Activated CD4-positive, alpha-beta memory T cell treated with anti-CD3 and anti-CD28 coated beads for 36 hours (primary cell): ENCODE measurements at regions not wholly inside any gene's neighbourhood (a gene's known extent, or its start where the extent isn't known, plus 50 kb on each side); places are given as distances from the start of the nearest gene placed in this dataset.
A peak's percentile ranks its signal among the peaks of the same experiment; 100 is the strongest.
"Not testable (repeated sequence)": the region's sequence is repeated elsewhere in the genome, so short reads cannot be mapped to it uniquely, and the experiment has no call there.

Experiments used
- CTCF ChIA-PET: fragments of 350-600 bp; sonication (Branson Sonifier 250); formaldehyde crosslinking; loops from one replicate; lab custom pipeline; 2021; ENCODE audit warnings: antibody characterized with exemption, inconsistent platforms; lab: Charles Lee
- POLR2A ChIA-PET: fragments of 350-600 bp; sonication (Branson Sonifier 250); formaldehyde crosslinking; loops from one replicate; lab custom pipeline; 2021; ENCODE audit warnings: antibody characterized with exemption; lab: Charles Lee
- DNase-seq: peaks from one replicate; pipeline ENCODE4 v3.0.0-alpha.2; 2020
- H3K27ac Mint-ChIP-seq: one replicate; pipeline ENCODE4 v1.8.0; 2021; ENCODE audit warnings: mixed read lengths
- H3K27me3 Mint-ChIP-seq: one replicate; pipeline ENCODE4 v1.8.0; 2021; ENCODE audit warnings: mixed read lengths
- H3K36me3 Mint-ChIP-seq: one replicate; pipeline ENCODE4 v1.8.0; 2021; ENCODE audit warnings: mixed read lengths
- H3K4me1 Mint-ChIP-seq: one replicate; pipeline ENCODE4 v1.8.0; 2021; ENCODE audit warnings: low read depth, mixed read lengths
- H3K4me3 Mint-ChIP-seq: one replicate; pipeline ENCODE4 v1.8.0; 2021; ENCODE audit warnings: mild to moderate bottlenecking, mixed read lengths
- H3K9me3 Mint-ChIP-seq: one replicate; pipeline ENCODE4 v1.8.0; 2021; ENCODE audit warnings: mixed read lengths
- intact Hi-C: fragments of 100-400 bp; cut with micrococcal nuclease; formaldehyde crosslinking; loops from one replicate; pipeline ENCODE4 v1.15.1; 2023

DNA sequence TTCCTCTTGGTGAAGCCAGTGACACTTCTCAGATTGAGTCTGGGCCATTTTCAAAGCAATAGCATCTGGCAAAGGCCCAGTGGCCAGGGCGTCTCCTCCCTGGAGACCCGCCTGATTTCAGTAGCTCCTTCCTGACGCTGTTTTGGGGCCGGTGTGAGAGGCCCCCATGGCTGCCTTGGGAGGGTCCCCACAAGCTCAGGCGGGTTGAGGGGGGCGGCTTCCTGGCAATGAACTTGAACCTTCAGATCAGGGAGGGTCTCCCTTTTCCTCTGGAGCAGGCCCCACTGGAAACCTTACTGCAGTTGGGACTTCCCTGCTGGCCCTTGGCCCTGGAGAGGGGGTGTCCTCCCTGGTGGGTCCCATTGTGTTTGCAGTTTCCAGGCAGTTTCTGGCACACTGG lies 121.2 kb downstream of the CRYAA start:
- no peak for DNase-seq
- no peak overlapping the region for H3K4me3 Mint-ChIP-seq
- H3K27me3 Mint-ChIP-seq, result no peaks in the 10 kb centered on the region
- H3K9me3 Mint-ChIP-seq, result peaks cover 5% of the 10 kb centered on the region
- ChIA-PET POLR2A (no interaction called here), CTCF (no interaction called here)
- H3K4me1 Mint-ChIP-seq, result no peaks in the 10 kb centered on the region
- H3K36me3 Mint-ChIP-seq, result no peaks in the 10 kb centered on the region
- intact Hi-C loops, result no loop called here
- no peak overlapping the region for H3K27ac Mint-ChIP-seq

DNA sequence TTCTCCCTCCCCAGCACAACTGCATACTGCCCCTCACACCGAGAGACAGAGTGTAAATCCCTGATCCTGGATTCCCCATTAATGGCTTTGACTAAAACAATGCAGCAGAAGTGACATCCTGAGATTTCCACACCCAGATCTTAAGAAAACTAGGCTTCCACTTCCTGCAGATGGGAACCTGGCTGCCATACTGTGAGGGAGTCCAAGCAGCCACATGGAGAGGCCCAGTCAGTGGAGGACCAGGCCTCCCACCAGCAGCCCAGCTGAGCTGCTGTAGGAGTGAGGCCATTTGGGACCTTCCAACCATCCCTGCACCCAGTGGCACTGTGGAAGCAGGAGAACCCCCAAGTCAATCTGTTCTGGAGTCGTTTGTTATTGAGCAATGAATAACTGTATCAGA lies 120.6 kb downstream of the CRYAA start:
- Mint-ChIP-seq H3K4me3 (no peak overlapping the region), H3K4me1 (no peaks in the 10 kb centered on the region), H3K27me3 (no peaks in the 10 kb centered on the region), H3K36me3 (no peaks in the 10 kb centered on the region), H3K27ac (no peak overlapping the region), H3K9me3 (peaks cover 5% of the 10 kb centered on the region)
- intact Hi-C loops, result no loop called here
- ChIA-PET POLR2A (no interaction called here), CTCF (no interaction called here)
- no peak for DNase-seq

DNA sequence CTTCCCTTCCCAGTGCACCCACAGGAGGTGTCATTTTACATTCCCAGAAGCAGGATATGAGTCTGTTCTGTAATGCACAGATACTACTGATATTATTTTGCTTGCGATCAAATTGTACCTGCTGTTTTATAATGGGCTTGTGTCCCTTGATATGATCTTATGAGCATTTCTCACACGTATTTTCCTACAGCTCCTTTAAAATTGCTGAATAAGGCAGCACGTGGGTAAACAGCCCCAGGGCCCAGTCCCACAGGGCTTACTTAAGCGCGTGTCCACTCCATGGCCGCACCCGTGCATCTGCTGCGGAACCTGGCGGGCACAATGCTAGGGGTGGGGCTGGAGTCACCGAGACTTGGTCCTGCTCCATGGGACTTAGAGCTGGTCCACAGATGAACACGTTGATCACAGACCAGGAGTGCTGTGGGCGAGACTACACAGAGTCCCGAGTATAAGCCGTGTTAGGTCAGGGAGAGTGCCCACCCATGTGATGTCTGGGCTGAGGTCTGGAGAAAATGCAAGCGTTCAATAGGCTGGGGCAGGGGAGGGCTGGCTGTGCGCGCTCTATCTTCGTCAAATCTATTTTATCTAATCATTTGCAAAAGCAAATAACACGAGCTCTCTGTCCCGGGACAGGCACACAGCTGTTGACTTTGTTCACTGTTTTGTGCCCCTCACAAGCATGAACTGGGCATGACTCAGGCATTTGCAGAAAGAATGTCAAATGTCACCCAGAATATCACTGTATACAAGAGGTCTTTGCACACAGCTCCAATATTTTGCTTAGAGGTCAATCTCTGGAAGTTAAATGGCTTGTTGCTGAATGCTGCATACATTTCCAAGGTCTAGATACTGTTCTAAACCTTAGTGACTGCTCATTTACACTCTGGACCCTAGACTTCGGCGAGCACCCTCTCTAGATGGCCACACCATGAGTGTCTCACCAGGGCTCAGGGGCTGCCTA lies 119.3 kb downstream of the CRYAA start:
- no peak for DNase-seq
- no peak overlapping the region for H3K27ac Mint-ChIP-seq
- CTCF ChIA-PET, result no interaction called here
- no peak overlapping the region for H3K4me3 Mint-ChIP-seq
- H3K4me1 Mint-ChIP-seq, result no peaks in the 10 kb centered on the region
- intact Hi-C loops, result no loop called here
- POLR2A ChIA-PET, result no interaction called here
- no peaks in the 10 kb centered on the region for H3K27me3 Mint-ChIP-seq
- H3K36me3 Mint-ChIP-seq, result no peaks in the 10 kb centered on the region
- H3K9me3 Mint-ChIP-seq, result peaks cover 5% of the 10 kb centered on the region

DNA sequence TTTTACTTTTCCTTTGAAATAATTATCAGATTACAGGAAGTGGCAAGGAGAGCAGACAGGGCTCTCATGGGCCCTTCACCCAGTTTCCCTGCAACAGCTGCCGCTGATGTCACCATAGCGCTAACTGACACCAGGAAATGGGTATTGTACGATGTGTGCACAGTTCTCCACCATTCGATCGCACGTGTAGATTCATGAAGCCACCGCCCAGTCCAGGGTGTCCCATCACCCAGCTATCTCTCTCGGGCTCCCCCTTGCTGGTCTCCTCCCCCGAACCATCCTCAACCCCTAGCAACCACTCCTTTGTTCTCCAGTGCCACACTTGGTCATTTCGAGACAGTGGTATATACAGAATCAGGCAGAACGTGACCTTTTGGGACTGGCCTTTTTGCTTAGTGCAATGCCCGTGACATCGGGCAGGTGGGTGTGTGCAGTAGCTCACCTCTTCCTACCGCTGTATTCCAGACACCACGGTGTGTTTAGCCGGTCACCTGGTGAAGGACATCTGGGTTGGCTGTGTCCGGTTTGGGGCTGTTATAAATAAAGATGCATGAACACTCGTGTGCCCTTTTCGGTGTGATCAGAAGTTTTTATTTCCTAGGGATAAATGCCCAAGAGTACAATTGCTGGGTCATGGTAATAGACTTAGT lies 118.4 kb downstream of the CRYAA start:
- Mint-ChIP-seq H3K27me3 (no peaks in the 10 kb centered on the region), H3K36me3 (no peaks in the 10 kb centered on the region)
- POLR2A ChIA-PET, result no interaction called here

DNA sequence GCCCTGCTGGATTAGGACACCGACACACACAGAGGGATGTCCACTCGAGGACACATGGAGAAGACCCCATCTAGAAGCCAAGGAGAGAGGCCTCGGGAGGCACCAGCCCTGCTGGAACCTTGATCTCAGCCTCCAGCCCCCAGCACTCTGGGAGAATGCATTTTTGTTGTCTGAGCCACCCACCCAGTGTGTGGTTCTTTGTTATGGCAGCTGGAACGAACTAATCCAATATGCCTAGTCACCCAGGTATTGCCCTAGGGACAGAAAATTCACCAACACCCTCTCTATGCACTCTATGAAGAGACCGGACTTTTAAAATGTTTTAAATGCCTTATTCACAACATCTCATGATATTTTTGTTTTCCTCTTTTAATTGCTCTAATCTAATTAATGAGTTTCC lies 117.4 kb downstream of the CRYAA start:
- no peaks in the 10 kb centered on the region for H3K27me3 Mint-ChIP-seq
- no peaks in the 10 kb centered on the region for H3K4me1 Mint-ChIP-seq
- intact Hi-C loops, result no loop called here
- no peaks in the 10 kb centered on the region for H3K36me3 Mint-ChIP-seq
- H3K9me3 Mint-ChIP-seq, result peaks cover 5% of the 10 kb centered on the region
- CTCF ChIA-PET, result no interaction called here
- POLR2A ChIA-PET, result no interaction called here
- no peak for DNase-seq
- no peak overlapping the region for H3K4me3 Mint-ChIP-seq
- H3K27ac Mint-ChIP-seq, result no peak overlapping the region

More for the DNA sequence above, 118.4 kb downstream of the CRYAA start:
- CTCF ChIA-PET, result no interaction called here
- DNase-seq, result peak; percentile 12
- peaks cover 5% of the 10 kb centered on the region for H3K9me3 Mint-ChIP-seq
- no peak overlapping the region for H3K4me3 Mint-ChIP-seq
- intact Hi-C loops, result no loop called here
- no peaks in the 10 kb centered on the region for H3K4me1 Mint-ChIP-seq
- no peak overlapping the region for H3K27ac Mint-ChIP-seq

DNA sequence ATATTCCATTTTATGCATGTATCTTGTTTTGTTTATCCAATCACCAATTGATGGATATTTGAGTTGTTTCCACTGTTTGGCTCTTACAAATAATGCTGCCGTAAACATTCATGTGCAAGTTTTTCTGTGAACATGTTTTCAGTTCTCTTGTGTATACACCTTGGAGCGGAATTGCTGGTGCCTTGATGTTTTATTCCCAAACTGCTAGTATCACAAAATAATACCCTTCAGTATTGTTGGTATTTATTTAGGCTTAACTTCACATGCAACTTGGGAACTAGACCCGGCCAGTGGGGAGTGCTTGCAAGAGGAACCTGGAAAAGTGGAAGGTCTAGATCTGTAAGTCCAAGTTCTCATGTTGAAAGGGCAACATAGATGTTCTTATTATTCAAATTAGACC lies 115.9 kb downstream of the CRYAA start:
- ChIA-PET CTCF (no interaction called here), POLR2A (no interaction called here)
- no peak overlapping the region for H3K27ac Mint-ChIP-seq
- no peak overlapping the region for H3K4me3 Mint-ChIP-seq
- DNase-seq, result no peak
- no peaks in the 10 kb centered on the region for H3K4me1 Mint-ChIP-seq
- H3K27me3 Mint-ChIP-seq, result no peaks in the 10 kb centered on the region
- intact Hi-C loops, result no loop called here
- H3K36me3 Mint-ChIP-seq, result no peaks in the 10 kb centered on the region
- peaks cover 5% of the 10 kb centered on the region for H3K9me3 Mint-ChIP-seq

DNA sequence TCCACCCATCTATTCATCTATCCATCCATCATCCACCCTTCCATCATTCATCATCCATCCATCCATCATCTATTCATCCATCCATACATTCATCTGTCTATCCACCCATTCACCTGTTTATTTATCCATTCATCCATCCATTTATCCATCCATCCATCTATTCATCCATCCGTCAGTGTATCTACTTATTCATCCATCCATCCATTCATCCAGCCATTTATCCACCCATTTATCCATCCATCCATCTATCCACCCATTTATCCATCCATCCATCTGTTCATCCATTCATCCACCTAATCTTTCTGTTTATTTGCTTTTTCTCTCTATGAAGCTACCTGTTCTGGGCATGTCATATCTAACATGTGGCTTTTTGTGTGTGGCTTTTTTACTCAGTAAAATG lies 115.4 kb downstream of the CRYAA start:
- ChIA-PET CTCF (no interaction called here), POLR2A (no interaction called here)
- Mint-ChIP-seq H3K36me3 (no peaks in the 10 kb centered on the region), H3K27ac (no peak overlapping the region), H3K4me1 (no peaks in the 10 kb centered on the region), H3K4me3 (no peak overlapping the region), H3K9me3 (peaks cover 1% of the 10 kb centered on the region), H3K27me3 (no peaks in the 10 kb centered on the region)
- intact Hi-C loops, result no loop called here
- DNase-seq, result no peak

DNA sequence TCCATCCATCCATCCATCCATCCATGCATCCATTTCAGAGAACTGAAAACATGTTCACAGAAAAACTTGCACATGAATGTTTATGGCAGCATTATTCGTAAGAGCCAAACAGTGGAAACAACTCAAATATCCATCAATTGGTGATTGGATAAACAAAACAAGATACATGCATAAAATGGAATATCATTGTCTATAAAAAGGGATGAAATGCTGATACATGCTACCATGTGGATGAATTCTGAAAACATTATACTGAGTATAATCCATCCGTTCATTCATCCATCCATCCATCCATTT lies 115.1 kb downstream of the CRYAA start:
- DNase-seq, intact Hi-C loops, H3K27me3 Mint-ChIP-seq, H3K27ac Mint-ChIP-seq, CTCF ChIA-PET, H3K9me3 Mint-ChIP-seq, H3K4me1 Mint-ChIP-seq, H3K36me3 Mint-ChIP-seq, H3K4me3 Mint-ChIP-seq, POLR2A ChIA-PET: not testable (repeated sequence)

DNA sequence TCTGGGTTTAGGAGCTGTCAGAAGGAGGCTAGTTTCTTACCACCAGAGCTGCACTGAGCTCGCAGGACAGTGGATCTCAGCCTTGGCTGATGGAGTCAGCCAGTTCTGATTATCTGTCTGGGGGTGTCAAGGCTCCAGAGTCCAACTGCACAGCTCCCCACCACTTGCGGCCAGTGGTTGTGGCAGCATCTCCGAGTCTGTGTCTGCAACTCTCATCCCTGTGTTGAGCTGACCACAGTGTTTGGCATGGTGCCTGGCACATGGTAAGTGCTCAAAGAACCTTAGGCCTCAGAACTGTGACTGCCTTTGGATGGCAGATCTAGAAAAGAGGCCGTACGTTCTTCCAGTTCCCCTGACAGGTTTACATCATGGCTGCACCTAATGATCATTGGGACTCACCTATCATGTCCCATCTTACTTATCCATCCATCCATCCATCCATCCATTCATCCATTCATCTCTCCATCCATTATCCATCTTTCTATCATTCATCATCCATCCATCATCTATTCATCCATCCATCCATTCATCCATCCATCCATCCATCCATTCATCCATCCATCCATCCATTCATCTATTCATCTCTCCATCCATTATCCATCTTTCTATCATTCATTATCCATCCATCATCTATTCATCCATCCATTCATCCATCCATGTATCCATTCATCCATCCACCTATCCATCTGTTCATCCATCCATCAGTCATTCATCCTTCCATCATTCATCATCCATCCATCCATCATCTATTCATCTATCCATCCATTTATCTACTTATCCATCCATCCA lies 114.5 kb downstream of the CRYAA start:
- no peak overlapping the region for H3K4me3 Mint-ChIP-seq
- no peaks in the 10 kb centered on the region for H3K36me3 Mint-ChIP-seq
- intact Hi-C loops, result no loop called here
- DNase-seq, result no peak
- no peaks in the 10 kb centered on the region for H3K9me3 Mint-ChIP-seq
- H3K27me3 Mint-ChIP-seq, result no peaks in the 10 kb centered on the region
- H3K27ac Mint-ChIP-seq, result no peak overlapping the region
- CTCF ChIA-PET, result no interaction called here
- POLR2A ChIA-PET, result no interaction called here
- H3K4me1 Mint-ChIP-seq, result no peaks in the 10 kb centered on the region

DNA sequence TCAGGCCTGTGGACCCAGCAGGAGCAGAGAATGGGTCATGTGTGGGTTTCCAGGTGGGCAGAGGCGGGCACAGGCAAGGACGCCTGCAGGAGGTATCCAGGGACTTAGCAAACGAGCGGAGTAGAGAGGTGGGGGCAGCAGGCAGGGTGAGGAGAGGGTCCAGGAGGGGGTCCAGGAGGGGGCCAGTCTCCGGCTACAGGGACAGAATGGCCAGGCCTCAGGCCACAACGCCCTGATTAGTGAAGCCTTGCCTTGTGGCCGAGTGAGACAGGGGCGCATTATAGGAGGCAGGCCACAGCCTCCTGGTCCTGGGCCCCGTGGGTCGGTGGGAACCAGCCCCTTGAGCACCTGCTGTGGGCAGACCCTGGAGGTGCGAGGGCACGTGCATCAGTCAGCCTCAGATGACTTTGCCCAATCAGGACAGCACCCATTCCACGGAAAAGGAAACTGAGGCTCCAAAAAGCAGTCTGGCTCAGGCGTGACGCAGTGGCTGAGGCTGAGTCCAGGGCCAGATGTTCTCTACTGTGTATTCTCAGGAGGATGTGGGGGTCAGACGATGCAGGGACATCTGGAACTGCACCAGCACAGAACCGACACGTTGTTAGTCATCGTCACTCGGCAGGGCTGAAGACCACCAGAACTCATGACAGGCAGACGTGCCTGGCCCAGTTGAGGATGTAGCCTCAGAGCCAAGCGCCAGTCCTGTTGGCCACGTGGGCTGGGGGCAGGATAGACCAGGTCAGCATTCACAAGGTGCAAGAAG lies 113.7 kb downstream of the CRYAA start:
- ChIA-PET POLR2A (no interaction called here), CTCF (no interaction called here)
- Mint-ChIP-seq H3K27ac (no peak overlapping the region), H3K9me3 (no peaks in the 10 kb centered on the region), H3K4me3 (no peak overlapping the region), H3K27me3 (peaks cover 4% of the 10 kb centered on the region), H3K4me1 (no peaks in the 10 kb centered on the region), H3K36me3 (no peaks in the 10 kb centered on the region)
- intact Hi-C loops, result no loop called here
- no peak for DNase-seq

DNA sequence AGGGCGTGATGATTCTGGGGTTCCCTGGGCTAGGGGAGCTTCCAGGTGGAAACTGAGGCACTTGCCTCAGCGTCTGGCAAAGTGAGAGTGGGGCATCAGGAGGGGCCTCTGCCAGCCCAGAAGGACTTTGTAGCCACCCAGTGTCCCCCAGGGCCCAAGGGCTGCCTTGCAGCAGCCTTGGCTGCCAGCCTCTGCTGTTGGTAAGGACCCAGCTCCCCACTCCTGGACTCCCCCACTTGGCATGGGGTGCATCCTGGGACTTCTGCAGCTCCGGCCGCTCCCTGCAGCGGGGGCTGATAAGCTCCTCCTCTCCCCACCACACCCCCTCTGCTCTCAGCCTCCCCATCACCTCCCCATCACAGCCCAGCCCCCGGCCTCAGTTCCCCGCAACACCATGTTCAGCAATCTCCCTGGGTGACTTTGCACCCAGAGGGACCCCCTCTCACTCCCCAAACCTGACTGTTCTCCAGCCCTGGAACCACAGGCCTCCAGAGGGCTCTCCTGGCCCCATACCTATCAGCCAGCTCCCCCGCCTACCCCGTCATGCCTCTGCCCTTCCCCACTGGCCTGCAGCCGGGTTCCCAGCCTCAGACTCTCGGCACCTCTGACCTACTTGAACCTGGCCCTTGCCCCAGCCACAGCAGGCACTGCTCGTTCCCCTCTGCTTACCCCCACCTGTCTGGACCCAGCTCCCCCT lies 113.0 kb downstream of the CRYAA start:
- Mint-ChIP-seq H3K27me3 (peaks cover 4% of the 10 kb centered on the region), H3K4me1 (no peaks in the 10 kb centered on the region), H3K4me3 (no peak overlapping the region), H3K27ac (no peak overlapping the region), H3K36me3 (no peaks in the 10 kb centered on the region), H3K9me3 (no peaks in the 10 kb centered on the region)
- intact Hi-C loops, result no loop called here
- POLR2A ChIA-PET, result no interaction called here
- CTCF ChIA-PET, result no interaction called here
- DNase-seq, result no peak
